LNCaP clone FGC (cell line): ENCODE measurements at regions not wholly inside any gene's neighbourhood (a gene's known extent, or its start where the extent isn't known, plus 50 kb on each side); places are given as distances from the start of the nearest gene placed in this dataset.

Experiments
- DNase-seq: peaks from one replicate; pipeline ENCODE4 v3.0.0-alpha.2; 2011; ENCODE audit warnings: low read depth
- H3K4me3 ChIP-seq: 2 replicates; pipeline ENCODE4 v1.5.1; 2011; ENCODE audit warnings: mild to moderate bottlenecking, low read depth, low read length, control low read depth
- TF ChIP-seq, protein P1 (sequence below): IDR thresholded peaks from 2 replicates; pipeline ENCODE4 v1.5.1; 2012; ENCODE audit warnings: mild to moderate bottlenecking; ENCODE audit not compliant: control insufficient read depth, insufficient read depth; ENCODE audit errors: extremely low read depth

GRCh38 chr18:39938676-39939608 is 2016.1 kb upstream of the PIK3C3 start:
- no peak for DNase-seq
- no peak overlapping the region for H3K4me3 ChIP-seq
- TF ChIP-seq, protein P1, sequence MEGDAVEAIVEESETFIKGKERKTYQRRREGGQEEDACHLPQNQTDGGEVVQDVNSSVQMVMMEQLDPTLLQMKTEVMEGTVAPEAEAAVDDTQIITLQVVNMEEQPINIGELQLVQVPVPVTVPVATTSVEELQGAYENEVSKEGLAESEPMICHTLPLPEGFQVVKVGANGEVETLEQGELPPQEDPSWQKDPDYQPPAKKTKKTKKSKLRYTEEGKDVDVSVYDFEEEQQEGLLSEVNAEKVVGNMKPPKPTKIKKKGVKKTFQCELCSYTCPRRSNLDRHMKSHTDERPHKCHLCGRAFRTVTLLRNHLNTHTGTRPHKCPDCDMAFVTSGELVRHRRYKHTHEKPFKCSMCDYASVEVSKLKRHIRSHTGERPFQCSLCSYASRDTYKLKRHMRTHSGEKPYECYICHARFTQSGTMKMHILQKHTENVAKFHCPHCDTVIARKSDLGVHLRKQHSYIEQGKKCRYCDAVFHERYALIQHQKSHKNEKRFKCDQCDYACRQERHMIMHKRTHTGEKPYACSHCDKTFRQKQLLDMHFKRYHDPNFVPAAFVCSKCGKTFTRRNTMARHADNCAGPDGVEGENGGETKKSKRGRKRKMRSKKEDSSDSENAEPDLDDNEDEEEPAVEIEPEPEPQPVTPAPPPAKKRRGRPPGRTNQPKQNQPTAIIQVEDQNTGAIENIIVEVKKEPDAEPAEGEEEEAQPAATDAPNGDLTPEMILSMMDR = no peak

- peak; percentile 36 for DNase-seq
- TF ChIP-seq, protein P1 = no peak
- H3K4me3 ChIP-seq = no peak overlapping the region
Observed at GRCh38 chr18:39935598-39935997, 2019.4 kb upstream of the PIK3C3 start.

- no peak for DNase-seq
- TF ChIP-seq, protein P1 = no peak
- no peak overlapping the region for H3K4me3 ChIP-seq
Observed at GRCh38 chr18:39918847-39919246, 2036.2 kb upstream of the PIK3C3 start.

- TF ChIP-seq, protein P1 = no peak
- no peak for DNase-seq
- no peak overlapping the region for H3K4me3 ChIP-seq
Observed at GRCh38 chr18:39913672-39914366, 2041.2 kb upstream of the PIK3C3 start.

DNA sequence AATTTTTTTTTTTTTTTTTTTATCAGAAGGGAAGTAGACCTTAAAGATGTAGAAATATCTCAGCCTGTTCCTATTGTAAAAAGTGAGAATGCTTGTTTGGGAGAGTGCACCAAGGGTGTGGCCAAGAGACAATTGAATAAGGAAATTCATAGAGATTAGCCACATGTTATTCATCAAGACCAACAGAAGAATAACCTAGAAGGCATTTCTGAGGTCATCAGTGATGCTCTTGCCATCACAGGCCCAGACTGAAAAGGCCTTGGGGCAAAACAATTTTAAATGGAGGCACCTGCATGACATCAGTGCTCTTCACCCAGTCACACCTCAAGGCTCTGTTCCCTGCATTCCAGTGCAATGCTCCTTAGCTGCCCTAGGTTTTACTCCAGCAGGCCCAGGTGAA is 2043.3 kb upstream of the PIK3C3 start:
- TF ChIP-seq, protein P1 = no peak
- no peak for DNase-seq
- H3K4me3 ChIP-seq = no peak overlapping the region

DNA sequence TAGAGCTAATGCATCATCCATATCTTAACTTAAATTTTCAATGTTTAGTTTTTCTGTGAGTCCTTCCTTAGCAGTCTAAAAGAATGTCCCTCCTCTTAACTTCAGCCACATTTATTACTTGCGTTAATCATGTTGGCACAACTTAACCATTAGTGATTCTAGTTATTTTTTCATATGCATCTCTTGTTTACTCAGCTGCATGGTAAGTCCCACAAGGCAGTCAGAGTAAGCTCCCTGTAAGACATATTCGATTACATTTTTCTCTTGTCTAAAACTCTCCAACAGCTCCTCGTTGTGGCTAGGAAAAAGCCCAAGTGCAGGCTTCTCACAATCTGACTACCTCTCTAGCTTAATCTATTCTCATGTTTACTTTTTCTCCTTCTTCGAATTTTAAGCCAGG is 2045.3 kb upstream of the PIK3C3 start:
- TF ChIP-seq, protein P1 = peak; percentile 18; the same call in 1 of the 2 replicates
- H3K4me3 ChIP-seq = no peak overlapping the region
- peak; percentile 56 for DNase-seq
